BLaER1 treated with 17β-estradiol and CSF1 and Interleukin-3, amounts not matched to agents 10 nM and 100 nM (cell line): ENCODE measurements at regions not wholly inside any gene's neighbourhood (a gene's known extent, or its start where the extent isn't known, plus 50 kb on each side); places are given as distances from the start of the nearest gene placed in this dataset.

Source experiments
- H3K27ac ChIP-seq, 11 experiments: shearing (Covaris generic); formaldehyde crosslinking; 2 replicates each; pipeline ENCODE4 v1.8.1; 2022
- H3K27me3 ChIP-seq, 11 experiments: shearing (Covaris generic); formaldehyde crosslinking; 2 replicates each; pipeline ENCODE4 v1.8.1; 2022
- H3K36me3 ChIP-seq, 11 experiments: shearing (Covaris generic); formaldehyde crosslinking; 2 replicates each; pipeline ENCODE4 v1.8.1; 2022
- H3K4me1 ChIP-seq, 10 experiments: shearing (Covaris generic); formaldehyde crosslinking; 2 replicates each; pipeline ENCODE4 v1.8.1; 2022
- H3K4me2 ChIP-seq, 11 experiments: shearing (Covaris generic); formaldehyde crosslinking; 2 replicates each; pipeline ENCODE4 v1.8.1; 2022
- H3K4me3 ChIP-seq, 10 experiments: shearing (Covaris generic); formaldehyde crosslinking; 2 replicates each; pipeline ENCODE4 v1.8.1; 2022
- H3K9ac ChIP-seq, 11 experiments: shearing (Covaris generic); formaldehyde crosslinking; 2 replicates each; pipeline ENCODE4 v1.8.1; 2022
- H3K9me3 ChIP-seq, 11 experiments: shearing (Covaris generic); formaldehyde crosslinking; replicated peaks in 1 of 11; 2 replicates each; pipeline ENCODE4 v1.8.1; 2022
- H4K20me1 ChIP-seq, 11 experiments: shearing (Covaris generic); formaldehyde crosslinking; 2 replicates each; pipeline ENCODE4 v1.8.1; 2022
- Cebpa-rat ChIP-seq, 11 experiments: shearing (Covaris generic); IDR thresholded peaks; 2 replicates each; pipeline ENCODE4 v1.8.1; 2022

DNA sequence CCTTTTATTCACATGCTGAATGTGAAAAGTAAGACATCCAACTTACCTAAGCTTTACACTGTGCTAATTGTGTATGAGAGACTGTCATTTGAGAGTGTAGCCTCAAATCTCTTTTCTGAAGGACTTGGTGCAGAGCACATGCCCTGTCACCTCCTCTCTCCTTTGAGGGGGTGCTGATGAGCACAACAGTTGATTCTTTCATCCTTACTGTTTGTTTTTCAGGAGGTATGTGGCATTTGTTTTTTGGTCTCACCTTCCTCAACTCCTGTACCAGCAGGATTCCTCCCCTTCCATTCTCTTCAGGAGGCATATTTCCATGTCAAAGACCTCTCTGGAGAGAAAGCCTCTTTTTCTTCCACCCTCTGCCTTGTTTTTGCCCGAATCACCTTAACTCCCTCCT is 252.6 kb upstream of the CITED2 start:
- Histone ChIP-seq H3K27me3 (no peaks in the 10 kb centered on the region), H3K9me3 (no peaks in the 10 kb centered on the region), H3K4me1 (peaks cover 0 to 24% (median 11%) of the 10 kb centered on the region in 10 experiments; a peak in 18 of 20 replicates), H3K36me3 (no peaks in the 10 kb centered on the region), H3K27ac (peak overlapping the region in 2 of 11 experiments; percentile 4 to 33; a peak in 2 of 22 replicates), H4K20me1 (no peaks in the 10 kb centered on the region), H3K4me2 (peak overlapping the region in 4 of 11 experiments; percentile 34 to 72 (median 54); a peak in 8 of 22 replicates), H3K4me3 (no peak overlapping the region), H3K9ac (no peak overlapping the region)
- no peak for TF ChIP-seq Cebpa-rat (IDR thresholded peaks at IDR 0.05)

DNA sequence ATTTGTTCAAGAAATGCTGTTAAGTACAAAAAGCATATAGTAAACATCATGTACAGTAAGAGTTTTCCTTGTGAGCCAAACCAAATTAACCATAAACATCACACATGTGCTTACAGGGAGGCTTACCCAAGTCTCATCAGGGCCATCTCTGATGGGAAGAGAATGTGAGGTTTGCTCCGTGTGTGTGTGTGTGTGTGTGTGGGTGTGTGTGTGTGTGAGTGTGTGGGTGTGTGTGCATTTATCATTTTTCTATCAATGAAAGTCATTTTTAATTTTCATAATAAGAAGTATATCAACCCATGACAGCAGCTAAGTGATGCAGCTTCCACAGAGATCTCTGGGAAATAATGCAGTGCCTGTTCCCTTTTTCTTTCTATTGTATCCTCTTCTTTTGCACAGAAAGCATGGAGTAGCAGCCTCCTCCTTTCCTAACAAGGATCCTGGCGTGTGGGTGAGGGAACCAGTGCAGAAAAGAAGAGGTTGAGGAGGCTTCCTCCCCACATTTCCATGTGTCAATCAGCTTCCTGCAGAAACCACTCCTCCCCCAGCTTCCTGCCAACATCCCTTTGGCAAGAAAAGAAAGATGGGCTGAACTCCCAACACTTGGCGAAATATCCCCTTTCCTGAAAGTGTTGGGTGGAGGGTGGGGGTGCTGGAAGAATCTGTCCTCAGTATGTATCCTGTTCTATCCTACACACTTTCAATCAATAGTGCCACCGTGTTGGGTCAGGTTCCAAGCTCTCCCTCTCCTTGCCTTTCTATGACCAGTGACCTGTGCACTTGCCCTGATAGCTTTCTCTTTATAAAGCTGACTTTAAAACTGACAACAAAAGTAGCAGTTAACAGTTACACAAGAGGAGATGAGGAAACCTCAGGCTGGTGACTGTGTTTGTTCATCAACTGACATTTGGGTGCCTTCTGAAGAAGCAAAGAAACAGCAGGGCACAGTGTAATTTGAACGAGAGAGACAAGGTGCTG is 251.8 kb upstream of the CITED2 start:
- no peaks in the 10 kb centered on the region for H3K36me3 ChIP-seq
- no peak for TF ChIP-seq Cebpa-rat (IDR thresholded peaks at IDR 0.05)
- no peaks in the 10 kb centered on the region for H4K20me1 ChIP-seq
- H3K9me3 ChIP-seq: no peaks in the 10 kb centered on the region
- H3K27me3 ChIP-seq: no peaks in the 10 kb centered on the region
- H3K4me2 ChIP-seq: peak overlapping the region in 10 of 11 experiments; percentile 32 to 72 (median 42); a peak in 17 of 22 replicates
- peak overlapping the region in 3 of 11 experiments; percentile 10 to 33 (median 31); a peak in 3 of 22 replicates for H3K27ac ChIP-seq
- H3K9ac ChIP-seq: no peak overlapping the region
- H3K4me1 ChIP-seq: peaks cover 0 to 24% (median 11%) of the 10 kb centered on the region in 10 experiments; a peak in 18 of 20 replicates
- no peak overlapping the region for H3K4me3 ChIP-seq

GRCh38 chr6:139625081-139625939 is 250.9 kb upstream of the CITED2 start:
- Histone ChIP-seq H3K9me3 (no peaks in the 10 kb centered on the region), H3K27ac (no peak overlapping the region), H3K4me1 (peaks cover 0 to 24% (median 11%) of the 10 kb centered on the region in 10 experiments; a peak in 18 of 20 replicates), H3K4me3 (no peak overlapping the region), H3K9ac (no peak overlapping the region), H4K20me1 (no peaks in the 10 kb centered on the region), H3K27me3 (no peaks in the 10 kb centered on the region), H3K4me2 (peak overlapping the region in 4 of 11 experiments; percentile 34 to 68 (median 50); a peak in 6 of 22 replicates), H3K36me3 (no peaks in the 10 kb centered on the region)
- TF ChIP-seq Cebpa-rat (IDR thresholded peaks at IDR 0.05): no peak

GRCh38 chr6:139623372-139623771 is 248.9 kb upstream of the CITED2 start:
- Histone ChIP-seq H3K27ac (no peak overlapping the region), H3K27me3 (no peaks in the 10 kb centered on the region), H3K36me3 (no peaks in the 10 kb centered on the region), H3K9me3 (no peaks in the 10 kb centered on the region), H3K4me2 (no peak overlapping the region), H4K20me1 (no peaks in the 10 kb centered on the region), H3K4me1 (peaks cover 0 to 24% (median 11%) of the 10 kb centered on the region in 10 experiments; a peak in 18 of 20 replicates), H3K4me3 (no peak overlapping the region), H3K9ac (no peak overlapping the region)
- no peak for TF ChIP-seq Cebpa-rat (IDR thresholded peaks at IDR 0.05)

DNA sequence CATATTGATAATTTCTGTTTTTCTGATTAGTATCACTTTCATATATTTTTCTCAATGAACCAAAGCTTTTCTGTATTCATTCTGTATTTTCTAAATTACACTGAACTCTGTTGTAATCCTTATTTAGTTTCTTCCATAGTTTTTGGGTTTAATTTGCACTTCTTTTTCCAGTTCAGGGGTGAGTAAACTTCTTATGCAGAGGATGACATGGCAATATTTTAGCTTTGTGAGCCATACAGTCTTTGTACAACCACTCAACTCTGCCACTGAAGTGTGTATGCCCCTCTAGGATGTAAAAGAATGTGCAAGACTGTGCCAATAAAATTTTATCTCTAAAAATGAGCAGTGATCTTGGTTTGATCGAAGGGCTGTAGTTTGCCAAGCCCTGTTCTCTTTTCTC is 239.0 kb upstream of the CITED2 start:
- H3K9me3 ChIP-seq: no peaks in the 10 kb centered on the region; a peak in 1 of 22 replicates
- TF ChIP-seq Cebpa-rat (IDR thresholded peaks at IDR 0.05): no peak
- no peaks in the 10 kb centered on the region for H3K36me3 ChIP-seq
- peaks cover 0 to 11% (median 0%) of the 10 kb centered on the region in 10 experiments; a peak in 5 of 20 replicates for H3K4me1 ChIP-seq
- H3K4me2 ChIP-seq: no peak overlapping the region
- H4K20me1 ChIP-seq: no peaks in the 10 kb centered on the region
- no peaks in the 10 kb centered on the region for H3K27me3 ChIP-seq
- no peak overlapping the region for H3K9ac ChIP-seq
- H3K27ac ChIP-seq: no peak overlapping the region
- H3K4me3 ChIP-seq: no peak overlapping the region

DNA sequence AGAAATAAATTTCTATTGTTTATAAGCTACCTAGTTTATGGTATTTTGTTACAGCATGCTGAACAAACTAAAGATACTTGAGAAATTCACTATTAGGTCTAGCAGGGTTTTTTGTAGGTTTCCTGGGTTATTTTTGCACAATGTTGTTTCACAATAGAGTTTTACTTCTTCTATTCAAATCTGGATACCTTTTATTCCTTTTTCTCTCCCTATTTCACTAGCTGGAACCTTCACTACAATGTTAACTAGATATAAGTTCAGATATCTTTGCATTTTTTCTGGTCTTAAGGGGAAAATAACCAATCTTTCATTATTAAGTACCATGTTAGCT is 237.7 kb upstream of the CITED2 start:
- H3K4me3 ChIP-seq: no peak overlapping the region

GRCh38 chr6:139611327-139612134 is 237.1 kb upstream of the CITED2 start:
- no peaks in the 10 kb centered on the region for H4K20me1 ChIP-seq
- TF ChIP-seq Cebpa-rat (IDR thresholded peaks at IDR 0.05): no peak
- no peaks in the 10 kb centered on the region for H3K36me3 ChIP-seq
- no peak overlapping the region for H3K4me3 ChIP-seq
- H3K9ac ChIP-seq: no peak overlapping the region
- peak overlapping the region in 3 of 11 experiments; percentile 25 to 55 (median 34); a peak in 5 of 22 replicates for H3K4me2 ChIP-seq
- H3K27me3 ChIP-seq: no peaks in the 10 kb centered on the region
- H3K9me3 ChIP-seq: no peaks in the 10 kb centered on the region; a peak in 1 of 22 replicates
- peak overlapping the region in 1 of 11 experiments; percentile 12; a peak in 2 of 22 replicates for H3K27ac ChIP-seq
- peaks cover 0 to 11% (median 0%) of the 10 kb centered on the region in 10 experiments; a peak in 5 of 20 replicates for H3K4me1 ChIP-seq

More for the DNA sequence above, 237.7 kb upstream of the CITED2 start:
- Histone ChIP-seq H3K36me3 (no peaks in the 10 kb centered on the region), H3K27ac (peak overlapping the region in 1 of 11 experiments; percentile 12; a peak in 1 of 22 replicates), H3K27me3 (no peaks in the 10 kb centered on the region), H3K9me3 (no peaks in the 10 kb centered on the region; a peak in 1 of 22 replicates), H3K4me2 (peak overlapping the region in 3 of 11 experiments; percentile 25 to 55 (median 34); a peak in 5 of 22 replicates), H3K4me1 (peaks cover 0 to 11% (median 0%) of the 10 kb centered on the region in 10 experiments; a peak in 5 of 20 replicates), H3K9ac (no peak overlapping the region), H4K20me1 (no peaks in the 10 kb centered on the region)
- no peak for TF ChIP-seq Cebpa-rat (IDR thresholded peaks at IDR 0.05)
